ENCODE measurements at regions not wholly inside any gene's neighbourhood (a gene's known extent, or its start where the extent isn't known, plus 50 kb on each side); places are given as distances from the start of the nearest gene placed in this dataset.

- DNase-seq, result no peak
Measured at GRCh38 chr16:86777381-86777946, 199.1 kb downstream of the FOXL1 start.

DNA sequence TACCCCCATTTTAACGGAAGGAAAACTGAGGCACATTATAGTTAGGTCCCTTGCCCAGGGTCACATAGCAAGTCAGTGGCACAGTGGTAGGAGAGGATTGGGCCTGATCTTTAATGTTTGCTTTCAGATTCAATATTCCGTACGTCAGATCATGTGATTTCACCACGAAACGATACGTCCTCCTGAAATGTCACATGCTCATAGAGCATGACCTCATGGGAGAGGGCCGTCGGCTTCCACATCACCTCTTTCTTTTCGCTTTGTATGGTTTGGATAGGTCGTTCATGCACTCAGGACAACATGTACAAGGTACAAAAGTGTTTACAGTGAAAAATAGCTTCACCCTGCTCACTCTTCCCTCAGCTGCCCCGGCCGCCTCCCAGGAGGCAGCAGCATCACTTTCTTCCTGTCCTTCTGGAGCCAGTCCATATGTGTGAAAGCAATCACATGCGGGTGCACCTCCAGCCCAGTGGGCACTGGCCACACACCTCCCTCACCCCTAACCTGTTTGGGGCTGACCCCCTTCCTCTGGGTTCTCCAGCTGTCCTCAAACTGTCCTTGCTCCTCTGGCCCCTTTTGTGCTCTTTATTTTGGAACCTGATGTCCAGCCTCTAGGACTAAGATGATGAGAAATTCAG lies 199.9 kb downstream of the FOXL1 start:
- DNase-seq, result no peak

DNA sequence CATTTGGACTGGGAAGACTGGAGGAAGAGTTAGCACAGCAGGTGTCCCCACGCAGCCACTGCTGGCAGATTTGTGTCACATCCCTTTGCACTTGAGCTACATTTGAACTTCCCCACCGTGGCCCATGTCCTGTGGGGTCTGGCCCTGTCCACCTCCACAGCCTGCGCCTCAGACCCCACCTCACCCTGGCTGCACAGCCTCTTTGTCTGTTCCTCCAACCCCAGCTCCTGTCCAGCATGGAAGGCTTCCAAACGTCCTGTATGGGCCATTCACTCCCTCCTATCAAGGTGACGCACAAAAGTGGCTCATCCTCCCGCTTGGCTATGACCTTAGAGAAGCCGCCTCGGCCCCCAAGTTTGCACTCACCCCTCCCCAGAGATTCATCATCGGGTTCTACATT lies 200.6 kb downstream of the FOXL1 start:
- DNase-seq, result no peak

GRCh38 chr16:86781046-86781445 lies 202.7 kb downstream of the FOXL1 start:
- DNase-seq, result no peak

DNA sequence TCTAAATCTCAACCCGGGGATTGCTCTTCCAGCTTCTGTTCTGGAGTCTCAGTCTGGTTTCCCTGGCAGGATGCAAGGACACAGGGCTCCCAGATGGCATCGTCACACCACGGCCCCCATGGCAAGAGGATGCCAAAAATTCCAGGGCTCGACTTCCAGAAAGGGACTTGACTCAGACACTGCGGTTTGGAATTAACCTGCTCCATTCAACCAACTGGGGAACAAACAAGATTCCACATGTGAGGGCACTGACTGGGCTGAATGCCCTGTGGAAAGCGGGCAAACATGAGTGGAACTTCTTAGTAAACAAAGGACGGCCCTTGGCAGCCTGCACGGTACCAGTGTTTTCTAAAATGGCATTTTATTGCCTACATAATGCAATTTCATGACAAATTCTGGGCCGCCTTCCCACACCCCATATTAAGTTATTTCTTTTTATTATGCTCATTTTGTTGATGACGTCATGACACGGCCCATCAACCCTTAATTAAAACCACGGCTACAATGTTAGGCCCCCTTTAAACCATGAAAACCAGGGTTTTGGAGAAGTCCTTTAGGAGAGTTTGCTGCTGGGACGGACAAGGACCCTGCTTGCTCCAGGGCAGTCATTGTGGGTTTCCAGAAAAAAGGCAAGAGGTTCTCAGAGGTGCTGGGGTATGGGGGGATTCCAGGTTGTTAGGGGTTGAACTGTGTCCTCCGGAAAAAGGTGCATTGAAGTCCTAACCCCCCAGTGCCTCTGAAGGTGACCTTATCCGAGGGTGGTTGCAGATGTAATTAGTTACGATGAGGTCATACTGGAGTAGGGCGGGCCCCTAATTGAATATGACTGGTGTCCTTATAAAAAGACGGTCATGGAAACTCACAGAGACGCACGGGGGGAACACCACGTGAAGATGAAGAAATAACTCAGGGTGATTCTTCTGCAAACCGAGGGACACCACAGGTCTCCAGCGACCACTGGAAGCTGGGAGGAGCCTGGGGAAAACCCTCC lies 205.6 kb downstream of the FOXL1 start:
- DNase-seq, result no peak

- DNase-seq, result no peak
Measured at GRCh38 chr16:86786338-86786737, 208.0 kb downstream of the FOXL1 start.

- DNase-seq, result no peak
Measured at GRCh38 chr16:86786994-86787393, 208.6 kb downstream of the FOXL1 start.

DNA sequence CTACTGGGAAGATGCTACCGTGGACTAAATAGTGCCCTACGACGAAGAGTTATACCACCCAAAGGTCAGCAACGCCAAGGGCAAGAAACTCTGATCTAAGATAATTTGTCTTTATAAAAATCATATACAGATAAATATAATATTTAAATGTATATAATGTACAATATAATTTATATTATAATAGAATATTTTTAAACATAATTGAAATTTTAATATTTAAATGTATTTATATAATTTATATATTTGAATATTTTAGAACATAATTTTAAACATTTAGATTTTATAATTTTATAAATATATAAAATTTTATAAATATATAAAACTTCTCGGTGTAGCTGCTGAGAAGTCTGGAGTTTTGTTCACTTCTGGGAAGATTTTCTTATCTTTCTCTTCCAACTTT lies 209.2 kb downstream of the FOXL1 start:
- DNase-seq, result no peak

DNA sequence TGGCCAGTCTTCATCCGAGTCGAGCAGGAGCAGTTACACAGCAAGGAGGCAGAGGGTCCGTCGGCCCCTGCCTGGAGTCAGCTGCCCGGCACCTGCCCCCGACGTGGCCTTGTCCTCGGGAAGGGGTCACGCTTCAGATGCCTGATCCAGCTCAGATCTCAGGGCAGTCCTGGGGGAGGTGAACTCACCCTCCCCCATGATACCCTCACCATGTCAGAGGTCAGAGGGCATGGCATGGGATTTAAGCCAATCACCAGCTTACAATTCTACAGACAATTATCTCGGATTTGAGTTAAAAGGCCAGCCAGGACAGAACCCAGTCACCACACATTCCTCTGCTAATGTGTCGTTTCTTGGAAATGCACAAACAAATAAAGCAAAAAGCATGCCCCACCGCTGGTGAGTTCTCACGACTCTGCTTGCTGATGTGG lies 211.3 kb downstream of the FOXL1 start:
- no peak for DNase-seq

- no peak for DNase-seq
Measured at GRCh38 chr16:86791287-86792035, 213.1 kb downstream of the FOXL1 start.

DNA sequence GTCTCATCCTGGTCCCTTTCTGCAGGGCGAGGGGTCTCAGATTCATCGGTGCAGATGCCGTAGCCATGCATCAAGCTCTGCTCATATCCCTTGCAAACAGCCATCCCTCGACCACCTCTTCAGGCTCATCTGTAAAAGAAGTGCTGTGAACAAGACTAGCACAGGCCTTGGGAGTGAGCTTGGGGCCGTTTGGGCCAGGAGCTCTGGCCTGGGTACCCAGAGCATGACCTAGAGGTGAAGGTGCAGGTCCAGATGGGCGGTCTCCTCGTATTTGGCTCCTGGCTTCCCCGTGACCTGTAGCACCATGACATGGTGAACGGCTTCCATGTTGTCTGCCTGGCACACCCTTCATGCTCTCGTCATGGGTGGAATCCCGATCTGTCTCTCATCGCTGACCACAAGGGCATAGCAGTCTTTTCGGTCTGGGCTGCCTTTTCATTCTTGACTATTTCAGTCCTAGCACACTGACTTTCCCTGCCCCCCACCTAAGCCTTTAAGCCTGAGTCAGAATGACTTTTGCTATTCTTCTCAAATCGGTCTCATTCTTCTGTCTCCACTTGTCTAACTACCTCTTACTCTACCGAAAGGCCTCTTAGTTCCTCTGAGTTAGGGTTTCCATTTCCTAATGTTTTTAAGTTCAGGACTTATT lies 216.0 kb downstream of the FOXL1 start:
- no peak for DNase-seq

DNA sequence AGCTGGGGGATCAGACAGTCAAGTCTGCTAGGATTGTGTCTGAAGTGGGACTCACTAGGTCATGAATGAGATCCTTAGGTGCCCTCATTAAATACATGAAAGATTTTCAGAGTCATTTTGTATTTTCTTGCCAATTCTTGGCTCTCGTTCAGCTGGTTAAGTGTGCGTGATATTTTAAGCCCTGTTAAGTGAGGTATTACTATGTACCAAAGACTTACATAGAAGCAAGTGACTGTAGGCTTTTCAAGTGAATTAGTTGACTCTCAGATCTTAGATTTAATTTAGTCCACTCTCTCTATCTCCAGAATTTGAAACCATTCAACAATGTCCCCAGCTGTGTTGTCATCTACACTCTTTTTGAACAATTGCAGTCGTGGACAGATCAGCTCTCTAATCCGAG lies 219.4 kb downstream of the FOXL1 start:
- DNase-seq, result no peak

DNA sequence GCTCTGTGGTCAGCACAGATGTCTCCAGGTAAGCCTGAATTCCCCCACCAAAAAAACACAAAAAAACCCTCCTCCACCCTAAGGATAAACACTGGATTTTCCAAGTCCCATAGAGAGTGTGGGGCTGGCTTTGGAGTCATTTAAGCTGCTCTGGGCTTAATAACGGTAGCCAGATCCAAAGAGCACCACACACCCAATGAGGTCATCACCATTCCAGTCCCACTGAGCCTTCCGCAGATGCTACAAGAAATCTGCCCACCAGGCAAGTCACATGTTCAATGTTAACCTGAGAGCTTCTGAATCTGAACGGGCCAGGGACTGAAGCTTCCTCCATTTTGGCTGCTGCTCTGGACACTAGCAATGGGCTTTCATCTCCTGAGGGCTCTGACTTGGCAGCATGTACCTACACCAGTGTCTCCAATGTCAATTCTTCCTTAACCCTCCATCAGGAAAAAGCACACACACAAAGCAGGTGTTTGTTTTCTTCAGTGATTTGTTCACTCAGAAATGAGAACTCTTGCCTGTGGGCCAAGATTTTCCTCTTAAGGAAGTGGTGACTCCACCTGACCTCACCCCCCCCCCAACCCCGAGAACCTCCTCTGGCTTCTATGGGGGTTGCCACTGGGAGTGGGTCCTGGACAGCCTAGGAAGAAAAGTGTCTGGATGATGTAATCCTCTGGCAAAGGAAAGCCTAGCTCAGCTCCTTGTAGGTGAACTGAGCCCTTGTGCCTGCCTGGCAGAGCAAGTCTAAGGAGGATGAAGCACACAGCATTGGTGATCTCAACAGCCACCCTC lies 220.1 kb downstream of the FOXL1 start:
- no peak for DNase-seq

DNA sequence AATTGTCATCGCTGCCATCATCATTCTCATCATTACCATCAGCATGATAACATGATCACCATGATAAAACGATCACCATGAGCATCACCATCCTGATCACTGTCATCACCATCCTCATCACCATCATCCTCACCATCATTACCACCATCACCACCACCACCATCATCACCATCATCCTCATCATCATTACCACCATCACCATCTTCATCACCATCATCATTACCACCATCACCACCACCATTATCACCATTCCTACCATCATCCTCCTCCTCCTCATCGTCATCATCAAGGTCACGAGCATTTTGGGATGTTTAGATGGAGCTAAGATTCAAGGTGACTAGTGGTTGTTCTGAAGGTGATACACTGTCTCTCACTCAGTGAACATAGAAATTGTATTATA lies 221.0 kb downstream of the FOXL1 start:
- no peak for DNase-seq

- no peak for DNase-seq
Measured at GRCh38 chr16:86800894-86801293, 222.5 kb downstream of the FOXL1 start.

GRCh38 chr16:86802013-86802412 lies 223.7 kb downstream of the FOXL1 start:
- no peak for DNase-seq

DNA sequence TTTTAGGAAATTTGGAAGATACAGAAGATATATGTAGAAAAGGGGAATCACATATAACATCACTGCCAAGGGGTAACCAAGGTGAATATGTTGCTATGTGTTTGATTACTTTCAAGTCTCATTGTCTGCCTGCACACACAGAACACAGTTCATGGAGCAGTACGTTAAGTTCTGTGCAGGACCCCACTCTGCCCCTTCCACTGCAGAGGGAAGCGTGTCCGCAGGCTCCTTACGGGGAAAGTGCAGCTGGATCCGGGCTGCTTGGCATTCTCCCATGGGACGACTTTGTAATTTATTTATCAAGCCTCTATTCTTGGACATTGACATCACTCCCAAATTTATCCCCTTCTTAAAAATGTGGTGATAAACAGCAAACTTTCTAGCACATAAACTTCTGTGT lies 226.8 kb downstream of the FOXL1 start:
- no peak for DNase-seq

GRCh38 chr16:86806181-86806837 lies 228.0 kb downstream of the FOXL1 start:
- DNase-seq, result no peak

DNA sequence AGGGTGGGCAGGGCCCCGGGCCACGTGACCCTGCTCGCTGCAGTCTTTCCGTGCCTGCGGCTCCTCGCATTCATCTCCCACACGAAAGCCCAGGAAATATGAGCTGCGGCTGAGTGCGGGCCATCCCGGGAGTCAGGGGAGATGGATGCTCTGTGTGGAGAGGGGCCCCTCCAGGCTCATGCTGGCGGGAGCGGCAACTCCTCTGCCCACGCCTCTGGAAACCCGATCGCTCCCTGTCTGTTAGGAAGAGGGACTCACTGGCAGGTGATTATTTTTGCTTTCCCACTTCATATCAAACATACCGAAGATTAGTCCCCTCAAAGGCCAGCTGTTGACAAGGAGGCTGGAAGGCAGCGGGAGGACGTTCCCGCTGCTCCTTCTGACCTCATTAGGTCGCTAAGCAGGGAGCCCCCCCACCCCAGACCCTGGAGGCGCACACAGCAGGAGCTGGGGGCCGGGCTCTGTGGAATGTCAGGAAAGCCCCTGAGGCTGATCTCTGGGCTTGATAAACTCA lies 228.5 kb downstream of the FOXL1 start:
- no peak for DNase-seq

DNA sequence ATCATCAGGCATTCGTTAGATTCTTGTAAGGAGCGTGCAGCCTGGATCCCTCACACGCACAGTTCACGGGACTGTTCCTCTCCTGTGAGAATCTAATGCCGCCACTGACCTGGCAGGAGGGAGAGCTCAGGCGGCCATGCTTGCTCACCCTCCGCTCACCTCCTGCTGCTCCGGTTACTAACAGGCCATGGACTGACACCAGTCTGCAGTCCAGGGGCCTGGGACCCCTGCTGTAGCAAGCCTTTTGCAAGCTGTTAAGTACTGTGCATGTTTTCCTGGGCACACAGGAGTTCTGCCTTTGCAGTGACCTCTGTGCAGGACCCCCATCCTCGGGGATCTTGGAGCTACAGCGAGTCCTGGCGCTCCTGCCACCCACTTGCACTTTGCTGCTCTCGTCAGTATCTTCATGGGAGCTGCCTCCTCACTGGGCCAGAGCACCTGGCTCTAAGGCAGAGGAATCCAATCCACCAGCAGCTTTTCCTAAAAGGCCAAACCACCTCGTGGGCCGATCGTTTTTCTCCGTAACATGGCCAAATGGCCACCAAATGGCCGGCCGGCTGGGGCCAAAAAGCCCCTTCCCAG lies 230.6 kb downstream of the FOXL1 start:
- no peak for DNase-seq
